ENCODE measurements at regions not wholly inside any gene's neighbourhood (a gene's known extent, or its start where the extent isn't known, plus 50 kb on each side); places are given as distances from the start of the nearest gene placed in this dataset.

DNA sequence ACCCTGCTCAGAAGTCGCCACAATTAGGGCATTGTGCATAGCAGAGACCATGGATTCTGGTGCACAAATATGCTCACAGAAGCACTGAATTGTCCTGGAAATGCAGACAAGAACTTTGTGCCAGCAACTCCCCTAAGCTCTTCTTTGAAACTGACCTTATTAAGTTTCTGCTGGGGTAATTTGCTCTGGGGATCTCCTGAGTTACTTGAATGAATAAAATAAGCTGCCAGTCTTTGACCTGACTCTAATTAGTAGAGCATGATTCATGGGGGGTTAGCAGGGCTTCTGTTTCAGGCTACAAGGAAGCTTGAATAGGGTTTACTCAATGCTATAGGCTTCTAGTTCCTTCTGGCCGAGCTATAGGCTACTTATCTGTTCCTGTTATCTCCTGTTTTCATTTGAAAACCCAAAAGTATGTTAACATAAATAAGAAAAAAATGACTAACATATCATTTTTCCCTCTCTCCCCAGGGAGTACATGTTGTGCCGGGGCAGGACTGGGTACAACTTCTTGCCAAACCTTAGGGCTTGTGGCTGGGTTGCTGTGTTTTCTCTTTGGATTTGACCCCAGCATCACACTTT lies 169.0 kb upstream of the TMEM229A start:
- TF ChIP-seq PHB2 (IDR thresholded peaks at IDR 0.05; ENCODE audit: low read depth), result no peak
- TF ChIP-seq ZNF780A (CRISPR knock-in tag; IDR thresholded peaks at IDR 0.05), result no peak
- TF ChIP-seq, protein P1, sequence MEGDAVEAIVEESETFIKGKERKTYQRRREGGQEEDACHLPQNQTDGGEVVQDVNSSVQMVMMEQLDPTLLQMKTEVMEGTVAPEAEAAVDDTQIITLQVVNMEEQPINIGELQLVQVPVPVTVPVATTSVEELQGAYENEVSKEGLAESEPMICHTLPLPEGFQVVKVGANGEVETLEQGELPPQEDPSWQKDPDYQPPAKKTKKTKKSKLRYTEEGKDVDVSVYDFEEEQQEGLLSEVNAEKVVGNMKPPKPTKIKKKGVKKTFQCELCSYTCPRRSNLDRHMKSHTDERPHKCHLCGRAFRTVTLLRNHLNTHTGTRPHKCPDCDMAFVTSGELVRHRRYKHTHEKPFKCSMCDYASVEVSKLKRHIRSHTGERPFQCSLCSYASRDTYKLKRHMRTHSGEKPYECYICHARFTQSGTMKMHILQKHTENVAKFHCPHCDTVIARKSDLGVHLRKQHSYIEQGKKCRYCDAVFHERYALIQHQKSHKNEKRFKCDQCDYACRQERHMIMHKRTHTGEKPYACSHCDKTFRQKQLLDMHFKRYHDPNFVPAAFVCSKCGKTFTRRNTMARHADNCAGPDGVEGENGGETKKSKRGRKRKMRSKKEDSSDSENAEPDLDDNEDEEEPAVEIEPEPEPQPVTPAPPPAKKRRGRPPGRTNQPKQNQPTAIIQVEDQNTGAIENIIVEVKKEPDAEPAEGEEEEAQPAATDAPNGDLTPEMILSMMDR (IDR thresholded peaks at IDR 0.05 in 2 of 3, conservative IDR thresholded peaks at IDR 0.05 in 1 of 3; ENCODE audit: insufficient read depth in 2 of 3, low read depth in 1 of 3, low read length in 3 of 3), result no peak
- no peak for TF ChIP-seq ZKSCAN8 (CRISPR knock-in tag; IDR thresholded peaks at IDR 0.05)
- no peak for TF ChIP-seq LCOR (CRISPR knock-in tag; IDR thresholded peaks at IDR 0.05)
- TF ChIP-seq ZNF274 (IDR thresholded peaks at IDR 0.05; ENCODE audit: borderline replicate concordance, low read depth, low read length), result no peak
- TF ChIP-seq CHD2 (IDR thresholded peaks at IDR 0.05; ENCODE audit: low read depth, low read length), result no peak
- no peak for TF ChIP-seq ZZZ3 (IDR thresholded peaks at IDR 0.05)
- no peak for TF ChIP-seq MTA2 (IDR thresholded peaks at IDR 0.05; ENCODE audit: low read depth)
- no peak for TF ChIP-seq GATAD2A (IDR thresholded peaks at IDR 0.05)
- no peak for TF ChIP-seq MXI1 (IDR thresholded peaks at IDR 0.05; ENCODE audit: low read depth, low read length)
- no peak for TF ChIP-seq EHMT2 (IDR thresholded peaks at IDR 0.05)
- TF ChIP-seq THAP12 (CRISPR knock-in tag; IDR thresholded peaks at IDR 0.05), result no peak
- TF ChIP-seq TAF1 (IDR thresholded peaks at IDR 0.05; ENCODE audit: control insufficient read depth, extremely low read depth, insufficient read depth, low read length, severe bottlenecking), result no peak

Measured in K562 (cell line).